Subcutaneous abdominal adipose tissue (tissue), 5 donors: ENCODE measurements at regions not wholly inside any gene's neighbourhood (a gene's known extent, or its start where the extent isn't known, plus 50 kb on each side); places are given as distances from the start of the nearest gene placed in this dataset.

Experiments used
- H3K27ac ChIP-seq: one replicate; pipeline ENCODE4 v1.7.0; 2013; ENCODE audit warnings: low read depth, mild to moderate bottlenecking, inconsistent platforms, low read length, moderate library complexity
- H3K27me3 ChIP-seq, 5 donors: one replicate each; pipeline ENCODE4 v1.7.0; 2013; ENCODE audit warnings: low read length in 5 of 5, inconsistent platforms in 1 of 5; ENCODE audit not compliant: control insufficient read depth in 5 of 5, insufficient read depth in 4 of 5
- H3K36me3 ChIP-seq, 5 donors: one replicate each; pipeline ENCODE4 v1.7.0; 2013; ENCODE audit warnings: low read length in 5 of 5; ENCODE audit not compliant: control insufficient read depth in 5 of 5, insufficient read depth in 5 of 5
- H3K4me1 ChIP-seq, 5 donors: one replicate each; pipeline ENCODE4 v1.7.0; 2013; ENCODE audit warnings: low read length in 5 of 5, mild to moderate bottlenecking in 3 of 5, moderate library complexity in 1 of 5; ENCODE audit not compliant: control insufficient read depth in 5 of 5, insufficient read depth in 5 of 5
- H3K4me3 ChIP-seq, 5 donors: one replicate each; pipeline ENCODE4 v1.7.0; 2013; ENCODE audit warnings: low read length in 5 of 5, low read depth in 1 of 5
- H3K9ac ChIP-seq, 5 donors: one replicate each; pipeline ENCODE4 v1.7.0; 2013; ENCODE audit warnings: low read length in 5 of 5, mild to moderate bottlenecking in 4 of 5, moderate library complexity in 3 of 5
- H3K9me3 ChIP-seq, 5 donors: one replicate each; pipeline ENCODE4 v1.7.0; 2013; ENCODE audit warnings: low read length in 5 of 5; ENCODE audit not compliant: control insufficient read depth in 5 of 5
- donor health status: healthy.
- donor health status: healthy.
- donor health status: healthy.
- donor health status: healthy.
- donor health status: healthy.

- Histone ChIP-seq H3K27me3 (no peaks in the 10 kb centered on the region), H3K27ac (no peak overlapping the region), H3K4me3 (no peak overlapping the region), H3K9ac (no peak overlapping the region), H3K4me1 (no peaks in the 10 kb centered on the region), H3K36me3 (no peaks in the 10 kb centered on the region), H3K9me3 (no peaks in the 10 kb centered on the region)
Measured at GRCh38 chr1:237972186-237972585, 81.5 kb upstream of the ZP4 start.

GRCh38 chr1:237962985-237963384 is 72.3 kb upstream of the ZP4 start:
- H3K9ac ChIP-seq: no peak overlapping the region
- H3K27ac ChIP-seq: no peak overlapping the region
- H3K9me3 ChIP-seq: no peaks in the 10 kb centered on the region
- no peak overlapping the region for H3K4me3 ChIP-seq
- H3K4me1 ChIP-seq: peaks cover 0 to 5% (median 0%) of the 10 kb centered on the region in 5 donors
- no peaks in the 10 kb centered on the region for H3K36me3 ChIP-seq
- H3K27me3 ChIP-seq: no peaks in the 10 kb centered on the region

GRCh38 chr1:237961754-237962153 is 71.0 kb upstream of the ZP4 start:
- no peak overlapping the region for H3K9ac ChIP-seq
- H3K27ac ChIP-seq: no peak overlapping the region
- peaks cover 0 to 5% (median 0%) of the 10 kb centered on the region in 5 donors for H3K4me1 ChIP-seq
- no peak overlapping the region for H3K4me3 ChIP-seq
- no peaks in the 10 kb centered on the region for H3K36me3 ChIP-seq
- H3K9me3 ChIP-seq: no peaks in the 10 kb centered on the region
- no peaks in the 10 kb centered on the region for H3K27me3 ChIP-seq

GRCh38 chr1:237959838-237960237 is 69.1 kb upstream of the ZP4 start:
- Histone ChIP-seq H3K9ac (no peak overlapping the region), H3K4me3 (no peak overlapping the region), H3K4me1 (peaks cover 0 to 5% (median 0%) of the 10 kb centered on the region in 5 donors), H3K36me3 (no peaks in the 10 kb centered on the region), H3K27me3 (no peaks in the 10 kb centered on the region), H3K27ac (no peak overlapping the region), H3K9me3 (no peaks in the 10 kb centered on the region)

GRCh38 chr1:237953238-237953637 is 62.5 kb upstream of the ZP4 start:
- no peaks in the 10 kb centered on the region for H3K27me3 ChIP-seq
- H3K4me1 ChIP-seq: no peaks in the 10 kb centered on the region
- no peaks in the 10 kb centered on the region for H3K9me3 ChIP-seq
- H3K9ac ChIP-seq: no peak overlapping the region
- H3K27ac ChIP-seq: no peak overlapping the region
- H3K36me3 ChIP-seq: no peaks in the 10 kb centered on the region
- H3K4me3 ChIP-seq: no peak overlapping the region
